ENCODE measurements at regions not wholly inside any gene's neighbourhood (a gene's known extent, or its start where the extent isn't known, plus 50 kb on each side); places are given as distances from the start of the nearest gene placed in this dataset.
"Not testable (repeated sequence)": the region's sequence is repeated elsewhere in the genome, so short reads cannot be mapped to it uniquely, and the experiment has no call there.

GRCh38 chr4:118557298-118557851, 127.8 kb upstream of the METTL14 start:
- Mint-ChIP-seq H3K4me1 (ENCODE audit: low read depth) (no peaks in the 10 kb centered on the region), H3K27me3 (peaks cover 6% of the 10 kb centered on the region), H3K36me3 (no peaks in the 10 kb centered on the region), H3K4me3 (no peak overlapping the region), H3K9me3 (ENCODE audit: low read depth) (no peaks in the 10 kb centered on the region), H3K27ac (no peak overlapping the region)

- H3K4me3 Mint-ChIP-seq; H3K4me1 Mint-ChIP-seq (ENCODE audit: low read depth); H3K27me3 Mint-ChIP-seq; H3K27ac Mint-ChIP-seq; H3K9me3 Mint-ChIP-seq (ENCODE audit: low read depth); H3K36me3 Mint-ChIP-seq: not testable (repeated sequence)
Observed at GRCh38 chr4:118558188-118558587, 127.0 kb upstream of the METTL14 start.

- H3K4me1 Mint-ChIP-seq (ENCODE audit: low read depth); H3K4me3 Mint-ChIP-seq; H3K9me3 Mint-ChIP-seq (ENCODE audit: low read depth); H3K27ac Mint-ChIP-seq; H3K36me3 Mint-ChIP-seq; H3K27me3 Mint-ChIP-seq: not testable (repeated sequence)
Observed at GRCh38 chr4:118561559-118561958, 123.6 kb upstream of the METTL14 start.

- H3K4me3 Mint-ChIP-seq; H3K27me3 Mint-ChIP-seq; H3K27ac Mint-ChIP-seq; H3K9me3 Mint-ChIP-seq (ENCODE audit: low read depth); H3K4me1 Mint-ChIP-seq (ENCODE audit: low read depth); H3K36me3 Mint-ChIP-seq: not testable (repeated sequence)
Observed at GRCh38 chr4:118566003-118566513, 119.1 kb upstream of the METTL14 start.

GRCh38 chr4:118572991-118573390, 112.2 kb upstream of the METTL14 start:
- not testable (repeated sequence) for H3K4me3 Mint-ChIP-seq; H3K27me3 Mint-ChIP-seq; H3K36me3 Mint-ChIP-seq; H3K4me1 Mint-ChIP-seq (ENCODE audit: low read depth); H3K27ac Mint-ChIP-seq; H3K9me3 Mint-ChIP-seq (ENCODE audit: low read depth)

GRCh38 chr4:118574251-118574913, 110.8 kb upstream of the METTL14 start:
- H3K27me3 Mint-ChIP-seq; H3K4me3 Mint-ChIP-seq; H3K27ac Mint-ChIP-seq; H3K9me3 Mint-ChIP-seq (ENCODE audit: low read depth); H3K4me1 Mint-ChIP-seq (ENCODE audit: low read depth); H3K36me3 Mint-ChIP-seq: not testable (repeated sequence)

GRCh38 chr4:118575057-118575456, 110.1 kb upstream of the METTL14 start:
- H3K27me3 Mint-ChIP-seq; H3K27ac Mint-ChIP-seq; H3K36me3 Mint-ChIP-seq; H3K4me3 Mint-ChIP-seq; H3K9me3 Mint-ChIP-seq (ENCODE audit: low read depth); H3K4me1 Mint-ChIP-seq (ENCODE audit: low read depth): not testable (repeated sequence)

GRCh38 chr4:118575726-118576125, 109.5 kb upstream of the METTL14 start:
- not testable (repeated sequence) for H3K36me3 Mint-ChIP-seq; H3K4me3 Mint-ChIP-seq; H3K9me3 Mint-ChIP-seq (ENCODE audit: low read depth); H3K27me3 Mint-ChIP-seq; H3K4me1 Mint-ChIP-seq (ENCODE audit: low read depth); H3K27ac Mint-ChIP-seq

- H3K4me1 Mint-ChIP-seq (ENCODE audit: low read depth); H3K4me3 Mint-ChIP-seq; H3K9me3 Mint-ChIP-seq (ENCODE audit: low read depth); H3K27ac Mint-ChIP-seq; H3K36me3 Mint-ChIP-seq: not testable (repeated sequence)
- peaks cover 13% of the 10 kb centered on the region for H3K27me3 Mint-ChIP-seq
Observed at GRCh38 chr4:118576709-118577219, 108.4 kb upstream of the METTL14 start.

- Mint-ChIP-seq H3K27me3 (peaks cover 20% of the 10 kb centered on the region), H3K9me3 (ENCODE audit: low read depth) (no peaks in the 10 kb centered on the region), H3K27ac (no peak overlapping the region), H3K4me3 (no peak overlapping the region), H3K4me1 (ENCODE audit: low read depth) (no peaks in the 10 kb centered on the region), H3K36me3 (no peaks in the 10 kb centered on the region)
Observed at GRCh38 chr4:118585015-118585414, 100.2 kb upstream of the METTL14 start.

GRCh38 chr4:118586357-118586790, 98.8 kb upstream of the METTL14 start:
- no peak overlapping the region for H3K27ac Mint-ChIP-seq

GRCh38 chr4:118587116-118587831, 97.9 kb upstream of the METTL14 start:
- no peaks in the 10 kb centered on the region for H3K9me3 Mint-ChIP-seq (ENCODE audit: low read depth)
- H3K4me1 Mint-ChIP-seq (ENCODE audit: low read depth), result peaks cover 15% of the 10 kb centered on the region
- H3K27ac Mint-ChIP-seq, result no peak overlapping the region
- peaks cover 8% of the 10 kb centered on the region for H3K27me3 Mint-ChIP-seq
- H3K36me3 Mint-ChIP-seq, result no peaks in the 10 kb centered on the region
- no peak overlapping the region for H3K4me3 Mint-ChIP-seq

More at GRCh38 chr4:118586357-118586790, 98.8 kb upstream of the METTL14 start:
- no peak overlapping the region for H3K4me3 Mint-ChIP-seq
- no peaks in the 10 kb centered on the region for H3K9me3 Mint-ChIP-seq (ENCODE audit: low read depth)
- H3K27me3 Mint-ChIP-seq, result peaks cover 13% of the 10 kb centered on the region
- peaks cover 9% of the 10 kb centered on the region for H3K4me1 Mint-ChIP-seq (ENCODE audit: low read depth)
- no peaks in the 10 kb centered on the region for H3K36me3 Mint-ChIP-seq

GRCh38 chr4:118587946-118588345, 97.2 kb upstream of the METTL14 start:
- H3K27me3 Mint-ChIP-seq, result peaks cover 8% of the 10 kb centered on the region
- H3K4me1 Mint-ChIP-seq (ENCODE audit: low read depth), result peaks cover 15% of the 10 kb centered on the region
- H3K27ac Mint-ChIP-seq, result no peak overlapping the region
- no peaks in the 10 kb centered on the region for H3K9me3 Mint-ChIP-seq (ENCODE audit: low read depth)
- H3K4me3 Mint-ChIP-seq, result no peak overlapping the region
- no peaks in the 10 kb centered on the region for H3K36me3 Mint-ChIP-seq

- peaks cover 6% of the 10 kb centered on the region for H3K27me3 Mint-ChIP-seq
- no peaks in the 10 kb centered on the region for H3K36me3 Mint-ChIP-seq
- no peaks in the 10 kb centered on the region for H3K9me3 Mint-ChIP-seq (ENCODE audit: low read depth)
- no peak overlapping the region for H3K4me3 Mint-ChIP-seq
- peaks cover 15% of the 10 kb centered on the region for H3K4me1 Mint-ChIP-seq (ENCODE audit: low read depth)
- H3K27ac Mint-ChIP-seq, result no peak overlapping the region
Observed at GRCh38 chr4:118589471-118590055, 95.6 kb upstream of the METTL14 start.

GRCh38 chr4:118591339-118592046, 93.7 kb upstream of the METTL14 start:
- not testable (repeated sequence) for H3K27me3 Mint-ChIP-seq
- peak overlapping the region; percentile 98 for H3K4me3 Mint-ChIP-seq

More at GRCh38 chr4:118591339-118592046, 93.7 kb upstream of the METTL14 start:
- H3K36me3 Mint-ChIP-seq; H3K9me3 Mint-ChIP-seq (ENCODE audit: low read depth): not testable (repeated sequence)
- H3K4me1 Mint-ChIP-seq (ENCODE audit: low read depth), result peaks cover 15% of the 10 kb centered on the region
- H3K27ac Mint-ChIP-seq, result peak overlapping the region; percentile 99

Data from activated naive CD8-positive, alpha-beta T cell (primary cell).